ENCODE measurements at regions not wholly inside any gene's neighbourhood (a gene's known extent, or its start where the extent isn't known, plus 50 kb on each side); places are given as distances from the start of the nearest gene placed in this dataset.

DNA sequence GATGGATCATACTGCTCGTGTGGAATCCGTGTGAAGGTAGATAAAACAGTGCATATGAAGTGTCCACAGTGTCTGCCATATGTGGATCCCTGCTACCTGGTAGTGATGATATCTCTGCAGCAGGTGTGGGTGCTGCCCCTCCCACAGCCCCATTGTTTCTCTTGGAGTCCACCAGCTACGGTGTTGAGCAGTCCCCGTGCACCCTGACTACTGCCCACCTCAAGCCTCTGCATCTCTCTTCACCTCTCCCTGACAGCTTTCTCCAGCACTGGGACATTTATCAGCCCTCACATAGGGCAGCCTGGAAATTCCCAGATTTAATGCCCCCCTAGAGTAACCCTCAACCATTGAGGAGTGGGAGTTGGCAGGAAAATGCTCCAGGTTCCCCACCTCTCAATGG, 244.7 kb downstream of the IRF8 start:
- no peak for TF ChIP-seq POLR2AphosphoS5 (IDR thresholded peaks at IDR 0.05)
- TF ChIP-seq, protein P1, sequence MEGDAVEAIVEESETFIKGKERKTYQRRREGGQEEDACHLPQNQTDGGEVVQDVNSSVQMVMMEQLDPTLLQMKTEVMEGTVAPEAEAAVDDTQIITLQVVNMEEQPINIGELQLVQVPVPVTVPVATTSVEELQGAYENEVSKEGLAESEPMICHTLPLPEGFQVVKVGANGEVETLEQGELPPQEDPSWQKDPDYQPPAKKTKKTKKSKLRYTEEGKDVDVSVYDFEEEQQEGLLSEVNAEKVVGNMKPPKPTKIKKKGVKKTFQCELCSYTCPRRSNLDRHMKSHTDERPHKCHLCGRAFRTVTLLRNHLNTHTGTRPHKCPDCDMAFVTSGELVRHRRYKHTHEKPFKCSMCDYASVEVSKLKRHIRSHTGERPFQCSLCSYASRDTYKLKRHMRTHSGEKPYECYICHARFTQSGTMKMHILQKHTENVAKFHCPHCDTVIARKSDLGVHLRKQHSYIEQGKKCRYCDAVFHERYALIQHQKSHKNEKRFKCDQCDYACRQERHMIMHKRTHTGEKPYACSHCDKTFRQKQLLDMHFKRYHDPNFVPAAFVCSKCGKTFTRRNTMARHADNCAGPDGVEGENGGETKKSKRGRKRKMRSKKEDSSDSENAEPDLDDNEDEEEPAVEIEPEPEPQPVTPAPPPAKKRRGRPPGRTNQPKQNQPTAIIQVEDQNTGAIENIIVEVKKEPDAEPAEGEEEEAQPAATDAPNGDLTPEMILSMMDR (IDR thresholded peaks at IDR 0.05), result no peak
- no peak for TF ChIP-seq POLR2A (IDR thresholded peaks at IDR 0.05)
